ENCODE measurements at regions not wholly inside any gene's neighbourhood (a gene's known extent, or its start where the extent isn't known, plus 50 kb on each side); places are given as distances from the start of the nearest gene placed in this dataset.

DNA sequence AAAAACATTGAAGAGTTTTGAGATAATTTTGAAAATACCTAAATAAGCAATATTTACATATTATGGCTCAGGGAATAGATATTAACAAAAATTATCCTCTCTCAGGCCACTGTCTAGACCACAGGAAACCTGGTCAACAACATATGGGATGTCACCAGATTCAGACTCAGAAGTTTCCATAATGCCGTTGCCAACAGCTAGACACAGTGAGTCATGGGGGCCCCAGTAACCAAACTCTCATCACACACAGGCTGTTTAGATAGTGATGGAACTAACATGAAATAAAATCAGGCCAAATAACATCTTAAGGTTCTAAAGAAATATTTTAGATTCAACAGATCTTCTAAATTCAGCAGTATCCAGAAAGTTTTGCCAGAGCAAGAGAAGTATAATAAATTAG, 681.7 kb upstream of the ADAMTS5 start:
- no peaks in the 10 kb centered on the region for H3K79me2 ChIP-seq (ENCODE audit: insufficient read depth, low read length)
- H3K9me3 Mint-ChIP-seq = peaks cover 0 to 4% (median 0%) of the 10 kb centered on the region in 7 donors
- intact Hi-C loops (cut with micrococcal nuclease) = no loop called here
- WGBS (ENCODE audit: insufficient coverage) = no CpG with 5 or more reads among the region's 1 CpG
- H3K9ac ChIP-seq (ENCODE audit: insufficient read depth, low read length, poor library complexity, severe bottlenecking) = no peak overlapping the region
- H3K4me1 ChIP-seq (ENCODE audit: control insufficient read depth in 1 of 2, insufficient read depth in 2 of 2, low read length in 2 of 2) = no peaks in the 10 kb centered on the region
- no peaks in the 10 kb centered on the region for H3K27me3 ChIP-seq (ENCODE audit: control insufficient read depth in 2 of 2, insufficient read depth in 2 of 2, low read length in 2 of 2)
- H3K4me1 Mint-ChIP-seq = no peaks in the 10 kb centered on the region
- no peak overlapping the region for H3K27ac ChIP-seq (ENCODE audit: low read depth in 1 of 2, low read length in 2 of 2)
- no peaks in the 10 kb centered on the region for H3K36me3 Mint-ChIP-seq
- no peaks in the 10 kb centered on the region for H4K20me1 ChIP-seq (ENCODE audit: insufficient read depth, low read length)
- H3K4me2 ChIP-seq (replicated peaks; ENCODE audit: extremely low read depth, low read length, poor library complexity, severe bottlenecking) = no peak overlapping the region
- no peak overlapping the region for H3K27ac Mint-ChIP-seq
- no peaks in the 10 kb centered on the region for H3K36me3 ChIP-seq (replicated peaks in 1 of 2; ENCODE audit: control insufficient read depth in 1 of 2, insufficient read depth in 2 of 2, low read length in 2 of 2)
- no peak overlapping the region for H2AFZ ChIP-seq (ENCODE audit: insufficient read depth, low read depth, low read length, poor library complexity, severe bottlenecking)
- no peaks in the 10 kb centered on the region for H3K9me3 ChIP-seq (replicated peaks in 1 of 2; ENCODE audit: control insufficient read depth in 1 of 2, insufficient read depth in 1 of 2, low read length in 2 of 2)
- H3K4me3 Mint-ChIP-seq = no peak overlapping the region
- no peak overlapping the region for H3K4me3 ChIP-seq (replicated peaks in 1 of 3; ENCODE audit: low read depth in 2 of 3, low read length in 3 of 3)
- DNase-seq = no peak
- TF ChIP-seq, protein P1, sequence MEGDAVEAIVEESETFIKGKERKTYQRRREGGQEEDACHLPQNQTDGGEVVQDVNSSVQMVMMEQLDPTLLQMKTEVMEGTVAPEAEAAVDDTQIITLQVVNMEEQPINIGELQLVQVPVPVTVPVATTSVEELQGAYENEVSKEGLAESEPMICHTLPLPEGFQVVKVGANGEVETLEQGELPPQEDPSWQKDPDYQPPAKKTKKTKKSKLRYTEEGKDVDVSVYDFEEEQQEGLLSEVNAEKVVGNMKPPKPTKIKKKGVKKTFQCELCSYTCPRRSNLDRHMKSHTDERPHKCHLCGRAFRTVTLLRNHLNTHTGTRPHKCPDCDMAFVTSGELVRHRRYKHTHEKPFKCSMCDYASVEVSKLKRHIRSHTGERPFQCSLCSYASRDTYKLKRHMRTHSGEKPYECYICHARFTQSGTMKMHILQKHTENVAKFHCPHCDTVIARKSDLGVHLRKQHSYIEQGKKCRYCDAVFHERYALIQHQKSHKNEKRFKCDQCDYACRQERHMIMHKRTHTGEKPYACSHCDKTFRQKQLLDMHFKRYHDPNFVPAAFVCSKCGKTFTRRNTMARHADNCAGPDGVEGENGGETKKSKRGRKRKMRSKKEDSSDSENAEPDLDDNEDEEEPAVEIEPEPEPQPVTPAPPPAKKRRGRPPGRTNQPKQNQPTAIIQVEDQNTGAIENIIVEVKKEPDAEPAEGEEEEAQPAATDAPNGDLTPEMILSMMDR (IDR thresholded peaks at IDR 0.05) = no peak
- H3K27me3 Mint-ChIP-seq (ENCODE audit: low read depth in 3 of 3) = no peaks in the 10 kb centered on the region

DNA sequence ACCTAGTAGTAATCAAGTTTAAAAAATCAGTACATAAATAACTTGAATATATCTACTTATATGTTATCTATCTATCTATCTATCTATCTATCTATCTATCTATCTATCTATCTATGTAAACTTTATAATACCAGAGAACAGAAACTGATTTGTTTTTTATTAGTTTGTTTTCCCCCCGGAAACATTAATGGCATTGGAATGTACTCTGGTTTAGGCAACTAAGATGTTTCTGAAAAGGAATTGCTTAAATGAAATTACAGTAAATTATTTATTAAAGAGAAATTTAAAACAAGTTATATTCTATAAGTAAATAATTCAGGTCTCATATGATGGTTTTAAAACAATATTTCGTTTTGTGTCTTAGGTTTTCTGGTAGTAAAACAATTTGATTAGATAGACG, 681.0 kb upstream of the ADAMTS5 start:
- DNase-seq = no peak
- no peaks in the 10 kb centered on the region for H3K9me3 ChIP-seq (replicated peaks in 1 of 2; ENCODE audit: control insufficient read depth in 1 of 2, insufficient read depth in 1 of 2, low read length in 2 of 2)
- no peaks in the 10 kb centered on the region for H3K36me3 ChIP-seq (replicated peaks in 1 of 2; ENCODE audit: control insufficient read depth in 1 of 2, insufficient read depth in 2 of 2, low read length in 2 of 2)
- no peak overlapping the region for H3K27ac Mint-ChIP-seq
- TF ChIP-seq, protein P1 (IDR thresholded peaks at IDR 0.05) = no peak
- H3K27me3 Mint-ChIP-seq (ENCODE audit: low read depth in 3 of 3) = no peaks in the 10 kb centered on the region
- no peaks in the 10 kb centered on the region for H3K36me3 Mint-ChIP-seq
- no peak overlapping the region for H3K4me2 ChIP-seq (replicated peaks; ENCODE audit: extremely low read depth, low read length, poor library complexity, severe bottlenecking)
- H3K4me1 ChIP-seq (ENCODE audit: control insufficient read depth in 1 of 2, insufficient read depth in 2 of 2, low read length in 2 of 2) = no peaks in the 10 kb centered on the region
- no CpG with 5 or more reads among the region's 3 CpGs for WGBS (ENCODE audit: insufficient coverage)
- H3K4me3 Mint-ChIP-seq = no peak overlapping the region
- H3K79me2 ChIP-seq (ENCODE audit: insufficient read depth, low read length) = no peaks in the 10 kb centered on the region
- no peak overlapping the region for H3K9ac ChIP-seq (ENCODE audit: insufficient read depth, low read length, poor library complexity, severe bottlenecking)
- no peaks in the 10 kb centered on the region for H3K27me3 ChIP-seq (ENCODE audit: control insufficient read depth in 2 of 2, insufficient read depth in 2 of 2, low read length in 2 of 2)
- H3K9me3 Mint-ChIP-seq = peaks cover 0 to 4% (median 0%) of the 10 kb centered on the region in 7 donors
- no peaks in the 10 kb centered on the region for H3K4me1 Mint-ChIP-seq
- H4K20me1 ChIP-seq (ENCODE audit: insufficient read depth, low read length) = no peaks in the 10 kb centered on the region
- no peak overlapping the region for H2AFZ ChIP-seq (ENCODE audit: insufficient read depth, low read depth, low read length, poor library complexity, severe bottlenecking)
- H3K4me3 ChIP-seq (replicated peaks in 1 of 3; ENCODE audit: low read depth in 2 of 3, low read length in 3 of 3) = no peak overlapping the region
- H3K27ac ChIP-seq (ENCODE audit: low read depth in 1 of 2, low read length in 2 of 2) = no peak overlapping the region
- intact Hi-C loops (cut with micrococcal nuclease) = no loop called here
